Left ventricle myocardium inferior (tissue), 1 donor: ENCODE measurements at regions not wholly inside any gene's neighbourhood (a gene's known extent, or its start where the extent isn't known, plus 50 kb on each side); places are given as distances from the start of the nearest gene placed in this dataset.

ENCODE experiments used
- DNase-seq: peaks from one replicate; pipeline ENCODE4 v3.0.0-alpha.2; 2020
- H3K27ac ChIP-seq: fragments of 200-600 bp; replicated peaks from 2 replicates; pipeline ENCODE4 v1.8.0; 2021
- H3K27me3 ChIP-seq: fragments of 200-600 bp; 2 replicates; pipeline ENCODE4 v1.8.0; 2021; ENCODE audit warnings: low read depth
- H3K36me3 ChIP-seq: fragments of 200-600 bp; 2 replicates; pipeline ENCODE4 v1.8.0; 2021
- H3K4me1 ChIP-seq: fragments of 200-600 bp; 2 replicates; pipeline ENCODE4 v1.8.0; 2021
- H3K4me3 ChIP-seq: fragments of 200-600 bp; 2 replicates; pipeline ENCODE4 v1.8.0; 2021; ENCODE audit warnings: mild to moderate bottlenecking, moderate library complexity
- H3K9me3 ChIP-seq: fragments of 200-600 bp; replicated peaks from 2 replicates; pipeline ENCODE4 v1.8.0; 2021
- intact Hi-C: fragments of 100-400 bp; cut with micrococcal nuclease; formaldehyde crosslinking; loops from one replicate; pipeline ENCODE4 v1.11.0; 2022
- TF ChIP-seq, protein P1 (sequence below): fragments of 200-600 bp; IDR thresholded peaks from 2 replicates; pipeline ENCODE4 v1.8.0; 2021; ENCODE audit warnings: antibody characterized with exemption, mild to moderate bottlenecking, borderline replicate concordance
- donor health status: DM: no; HTN: yes; CAD: no; lungs with severe emphysema.

DNA sequence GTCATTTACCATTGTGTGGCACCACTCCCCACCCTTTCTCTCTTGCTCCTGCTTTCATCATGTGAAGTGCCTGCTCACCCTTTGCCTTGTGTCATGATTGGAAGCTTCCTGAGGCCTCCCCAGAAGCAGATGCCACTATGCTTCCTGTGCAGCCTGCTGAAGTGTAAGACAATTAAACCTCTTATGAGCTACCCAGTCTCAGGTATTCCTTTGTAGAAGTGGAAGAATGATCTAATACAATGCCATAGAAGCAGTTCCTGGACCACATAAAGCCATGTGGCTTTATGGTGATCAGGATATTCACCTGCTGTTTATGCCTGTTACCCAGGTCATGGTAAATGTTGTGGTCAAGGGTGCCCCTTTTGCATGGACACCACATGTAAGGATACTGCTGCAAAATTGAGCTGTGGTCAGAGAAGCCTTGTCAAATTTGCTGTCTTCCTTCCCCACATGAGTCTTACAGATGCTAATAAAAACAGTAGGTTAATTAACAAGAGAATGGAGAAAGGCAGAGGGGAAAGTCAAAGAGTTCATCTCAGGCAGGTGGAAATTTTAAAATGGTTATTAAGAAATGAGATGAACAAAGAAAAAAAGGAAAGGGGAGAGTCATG, 112.8 kb upstream of the IFNG-AS1 start:
- DNase-seq, result no peak
- Histone ChIP-seq H3K4me1 (peaks cover 5% of the 10 kb centered on the region), H3K9me3 (no peaks in the 10 kb centered on the region), H3K27me3 (no peaks in the 10 kb centered on the region), H3K4me3 (no peak overlapping the region), H3K27ac (no peak overlapping the region), H3K36me3 (no peaks in the 10 kb centered on the region)
- intact Hi-C loops, result no loop called here
- TF ChIP-seq, protein P1, sequence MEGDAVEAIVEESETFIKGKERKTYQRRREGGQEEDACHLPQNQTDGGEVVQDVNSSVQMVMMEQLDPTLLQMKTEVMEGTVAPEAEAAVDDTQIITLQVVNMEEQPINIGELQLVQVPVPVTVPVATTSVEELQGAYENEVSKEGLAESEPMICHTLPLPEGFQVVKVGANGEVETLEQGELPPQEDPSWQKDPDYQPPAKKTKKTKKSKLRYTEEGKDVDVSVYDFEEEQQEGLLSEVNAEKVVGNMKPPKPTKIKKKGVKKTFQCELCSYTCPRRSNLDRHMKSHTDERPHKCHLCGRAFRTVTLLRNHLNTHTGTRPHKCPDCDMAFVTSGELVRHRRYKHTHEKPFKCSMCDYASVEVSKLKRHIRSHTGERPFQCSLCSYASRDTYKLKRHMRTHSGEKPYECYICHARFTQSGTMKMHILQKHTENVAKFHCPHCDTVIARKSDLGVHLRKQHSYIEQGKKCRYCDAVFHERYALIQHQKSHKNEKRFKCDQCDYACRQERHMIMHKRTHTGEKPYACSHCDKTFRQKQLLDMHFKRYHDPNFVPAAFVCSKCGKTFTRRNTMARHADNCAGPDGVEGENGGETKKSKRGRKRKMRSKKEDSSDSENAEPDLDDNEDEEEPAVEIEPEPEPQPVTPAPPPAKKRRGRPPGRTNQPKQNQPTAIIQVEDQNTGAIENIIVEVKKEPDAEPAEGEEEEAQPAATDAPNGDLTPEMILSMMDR, result no peak

DNA sequence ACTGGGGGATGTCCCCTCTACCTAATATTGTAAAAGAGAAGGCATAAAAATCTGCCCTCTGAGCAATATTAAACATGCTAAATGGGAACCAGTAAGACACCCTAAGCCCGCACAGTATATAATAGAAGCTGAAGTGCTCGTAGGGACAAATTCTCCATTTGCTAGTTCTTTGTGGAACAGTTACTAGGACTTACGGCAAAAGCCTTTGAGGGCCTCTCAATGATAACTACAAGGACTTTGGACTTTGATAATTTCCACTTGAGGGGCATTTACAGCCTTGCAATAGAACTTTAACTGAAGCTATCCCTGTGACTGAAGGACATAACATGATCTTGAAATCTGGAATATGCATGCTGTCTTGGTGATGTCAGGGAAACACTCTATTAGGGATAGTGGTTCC, 111.5 kb upstream of the IFNG-AS1 start:
- peaks cover 5% of the 10 kb centered on the region for H3K4me1 ChIP-seq
- H3K36me3 ChIP-seq, result no peaks in the 10 kb centered on the region
- H3K27ac ChIP-seq, result no peak overlapping the region
- TF ChIP-seq, protein P1, result no peak
- no peaks in the 10 kb centered on the region for H3K9me3 ChIP-seq
- H3K4me3 ChIP-seq, result no peak overlapping the region
- H3K27me3 ChIP-seq, result no peaks in the 10 kb centered on the region
- no peak for DNase-seq
- intact Hi-C loops, result no loop called here

DNA sequence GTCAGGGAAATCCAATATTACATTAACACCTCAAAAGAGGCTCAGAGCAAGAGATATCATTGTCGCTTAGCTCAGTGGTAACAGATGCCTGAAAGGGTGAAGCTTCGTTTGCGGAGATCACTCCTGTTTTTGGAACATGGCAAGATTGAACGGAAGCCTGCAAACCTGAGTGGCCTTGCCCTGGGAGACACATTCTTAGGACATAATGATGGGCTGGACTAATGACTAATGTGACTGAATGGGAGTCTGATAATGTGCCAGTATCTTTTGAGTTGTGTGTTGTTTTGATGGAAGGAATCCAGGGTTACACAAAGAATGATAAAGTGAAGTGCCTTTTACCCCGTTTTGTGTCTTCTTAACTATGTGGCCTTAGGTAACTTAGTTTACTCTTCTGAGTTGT, 109.3 kb upstream of the IFNG-AS1 start:
- Histone ChIP-seq H3K27me3 (no peaks in the 10 kb centered on the region), H3K27ac (no peak overlapping the region), H3K4me3 (no peak overlapping the region), H3K9me3 (no peaks in the 10 kb centered on the region), H3K4me1 (peaks cover 11% of the 10 kb centered on the region), H3K36me3 (no peaks in the 10 kb centered on the region)
- no peak for DNase-seq
- TF ChIP-seq, protein P1, result no peak
- intact Hi-C loops, result no loop called here

DNA sequence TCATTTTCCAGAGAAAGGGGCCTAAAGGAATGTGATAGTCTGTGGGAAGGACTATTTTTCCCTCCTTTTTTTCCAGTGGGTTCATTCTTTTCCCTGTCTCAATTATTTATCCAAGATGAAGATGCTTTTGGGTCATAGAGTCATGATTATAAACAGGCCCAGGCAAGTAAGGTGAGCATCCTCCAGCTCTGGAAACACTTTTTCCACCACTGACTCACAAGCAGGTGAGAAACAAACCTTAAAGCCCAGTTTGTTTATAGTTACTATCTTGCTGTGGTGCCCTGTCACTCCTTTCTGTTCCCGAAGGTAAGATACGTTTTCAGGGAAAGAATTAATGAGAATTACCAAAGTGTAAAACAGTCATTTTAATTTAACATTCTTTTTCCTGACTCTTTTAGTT, 107.7 kb upstream of the IFNG-AS1 start:
- intact Hi-C loops, result no loop called here
- Histone ChIP-seq H3K4me1 (peaks cover 23% of the 10 kb centered on the region), H3K36me3 (no peaks in the 10 kb centered on the region), H3K27me3 (no peaks in the 10 kb centered on the region), H3K4me3 (no peak overlapping the region), H3K27ac (no peak overlapping the region), H3K9me3 (no peaks in the 10 kb centered on the region)
- DNase-seq, result no peak
- TF ChIP-seq, protein P1, result no peak

DNA sequence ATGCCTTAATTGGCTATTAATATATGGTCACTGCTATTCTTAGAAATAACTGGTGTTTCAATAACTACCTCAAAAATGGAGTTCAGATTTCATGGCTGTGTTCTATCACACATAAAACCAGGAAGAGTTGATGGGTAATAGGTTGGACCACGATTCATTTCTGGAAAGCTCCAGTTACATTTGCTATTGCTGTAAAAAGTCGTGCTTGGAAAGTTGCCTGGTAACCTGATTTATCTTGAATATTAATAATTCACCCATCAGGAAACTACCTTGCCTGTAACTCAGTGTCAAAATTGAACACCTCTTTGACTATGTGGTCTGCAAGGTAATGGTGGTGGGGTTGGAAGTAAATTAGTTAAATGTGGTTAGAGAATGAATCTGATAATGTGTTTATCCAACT, 104.7 kb upstream of the IFNG-AS1 start:
- Histone ChIP-seq H3K27me3 (no peaks in the 10 kb centered on the region), H3K27ac (no peak overlapping the region), H3K9me3 (no peaks in the 10 kb centered on the region), H3K4me1 (peaks cover 33% of the 10 kb centered on the region), H3K4me3 (no peak overlapping the region), H3K36me3 (no peaks in the 10 kb centered on the region)
- no peak for DNase-seq
- TF ChIP-seq, protein P1, result no peak
- intact Hi-C loops, result no loop called here
